ENCODE measurements at regions not wholly inside any gene's neighbourhood (a gene's known extent, or its start where the extent isn't known, plus 50 kb on each side); places are given as distances from the start of the nearest gene placed in this dataset.
A peak's percentile ranks its signal among the peaks of the same experiment; 100 is the strongest.

- DNase-seq (ENCODE audit: insufficient read length), result no peak
- no peak for TF ChIP-seq POLR2AphosphoS5 (IDR thresholded peaks at IDR 0.05; ENCODE audit: low read depth, low read length)
- TF ChIP-seq TAF1 (IDR thresholded peaks at IDR 0.05; ENCODE audit: borderline replicate concordance, low read depth, low read length), result no peak
- no peak for TF ChIP-seq POLR2A (IDR thresholded peaks at IDR 0.05; ENCODE audit: low read depth, low read length)
- no peak for FAIRE-seq
Observed at GRCh38 chr11:43994196-43994595, 51.8 kb downstream of the C11orf96 start.

GRCh38 chr11:43996318-43996717, 51.5 kb upstream of the ACCSL start:
- peak; percentile 61 for FAIRE-seq
- DNase-seq (ENCODE audit: insufficient read length), result no peak
- TF ChIP-seq TAF1 (IDR thresholded peaks at IDR 0.05; ENCODE audit: borderline replicate concordance, low read depth, low read length) (no peak), POLR2AphosphoS5 (IDR thresholded peaks at IDR 0.05; ENCODE audit: low read depth, low read length) (no peak), POLR2A (IDR thresholded peaks at IDR 0.05; ENCODE audit: low read depth, low read length) (no peak)

DNA sequence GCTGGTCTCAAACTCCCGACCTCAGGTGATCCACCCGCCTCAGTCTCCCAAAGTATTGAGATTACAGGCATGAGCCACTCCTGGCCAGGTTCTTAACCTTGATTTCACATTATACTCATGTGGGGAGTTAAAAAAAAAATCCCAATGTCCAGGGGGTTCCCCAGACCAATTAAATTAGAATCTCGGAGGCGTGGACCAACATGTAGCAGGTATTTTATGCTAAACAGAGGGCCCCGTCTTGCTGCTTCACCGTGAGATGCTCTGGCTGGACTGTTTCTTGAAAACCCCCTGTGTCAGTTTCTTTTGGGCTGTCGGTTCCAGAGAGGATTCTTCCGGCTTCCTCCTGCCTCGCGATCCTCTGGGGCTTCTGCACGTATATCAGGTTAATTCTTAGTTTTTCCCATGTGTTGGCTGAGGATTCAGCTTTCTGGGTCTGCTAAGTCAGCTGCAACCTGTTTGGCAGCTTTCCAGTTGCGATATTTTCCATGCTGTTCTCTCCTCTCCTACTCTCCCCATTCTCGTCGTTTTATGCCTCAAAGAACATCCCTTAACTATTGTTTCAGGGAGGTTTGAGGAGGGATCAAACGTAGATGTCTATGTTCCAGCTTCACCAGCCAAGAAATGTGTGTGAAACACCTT, 50.6 kb upstream of the ACCSL start:
- TF ChIP-seq TAF1 (IDR thresholded peaks at IDR 0.05; ENCODE audit: borderline replicate concordance, low read depth, low read length), result no peak
- TF ChIP-seq POLR2A (IDR thresholded peaks at IDR 0.05; ENCODE audit: low read depth, low read length), result no peak
- no peak for TF ChIP-seq POLR2AphosphoS5 (IDR thresholded peaks at IDR 0.05; ENCODE audit: low read depth, low read length)
- peak; percentile 66 for FAIRE-seq
- DNase-seq (ENCODE audit: insufficient read length), result no peak
